Fibroblast of pulmonary artery (primary cell): ENCODE measurements at regions not wholly inside any gene's neighbourhood (a gene's known extent, or its start where the extent isn't known, plus 50 kb on each side); places are given as distances from the start of the nearest gene placed in this dataset.

Experiments
- DNase-seq: peaks from one replicate; pipeline ENCODE4 v3.0.0-alpha.2; 2010; ENCODE audit warnings: low read depth
- H3K4me3 ChIP-seq: replicated peaks from 2 replicates; pipeline ENCODE4 v1.5.1; 2011; ENCODE audit warnings: low read depth, mild to moderate bottlenecking, control low read depth, low read length, moderate library complexity
- TF ChIP-seq, protein P1 (sequence below): IDR thresholded peaks from 2 replicates; pipeline ENCODE4 v1.5.1; 2011; ENCODE audit warnings: mild to moderate bottlenecking, control low read depth, low read length, inconsistent platforms; ENCODE audit errors: missing control alignments

DNA sequence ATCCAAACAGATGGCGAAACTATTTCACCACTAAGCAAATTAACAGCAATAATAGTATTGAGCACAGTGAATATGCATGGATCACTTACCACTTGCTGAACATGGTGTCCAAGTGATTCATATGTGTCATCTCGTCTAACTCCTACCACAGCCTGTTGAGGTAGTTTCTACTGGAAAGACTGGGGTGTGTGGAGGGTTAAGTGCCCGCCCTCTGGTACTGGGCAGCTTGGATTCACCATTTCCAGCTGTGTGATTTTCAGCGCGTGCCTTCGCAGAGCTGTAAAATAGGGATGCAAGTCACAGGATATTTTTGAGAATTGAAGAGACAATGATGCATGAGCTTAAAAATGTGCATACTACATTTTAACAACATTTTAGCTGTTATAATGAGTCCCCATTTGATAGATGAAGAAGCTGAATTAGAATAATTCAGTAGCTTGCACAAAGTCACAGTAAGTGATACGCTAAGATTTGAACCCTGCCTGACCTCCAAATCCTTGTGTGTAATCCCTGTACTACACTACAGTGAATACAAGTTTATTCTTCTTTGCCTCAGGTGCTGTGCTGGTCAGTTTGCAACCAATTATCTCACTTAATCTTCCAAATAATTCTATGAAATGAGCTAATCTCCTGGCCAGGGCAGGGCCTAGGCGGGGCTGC lies 75.2 kb upstream of the SIX2 start:
- TF ChIP-seq, protein P1, sequence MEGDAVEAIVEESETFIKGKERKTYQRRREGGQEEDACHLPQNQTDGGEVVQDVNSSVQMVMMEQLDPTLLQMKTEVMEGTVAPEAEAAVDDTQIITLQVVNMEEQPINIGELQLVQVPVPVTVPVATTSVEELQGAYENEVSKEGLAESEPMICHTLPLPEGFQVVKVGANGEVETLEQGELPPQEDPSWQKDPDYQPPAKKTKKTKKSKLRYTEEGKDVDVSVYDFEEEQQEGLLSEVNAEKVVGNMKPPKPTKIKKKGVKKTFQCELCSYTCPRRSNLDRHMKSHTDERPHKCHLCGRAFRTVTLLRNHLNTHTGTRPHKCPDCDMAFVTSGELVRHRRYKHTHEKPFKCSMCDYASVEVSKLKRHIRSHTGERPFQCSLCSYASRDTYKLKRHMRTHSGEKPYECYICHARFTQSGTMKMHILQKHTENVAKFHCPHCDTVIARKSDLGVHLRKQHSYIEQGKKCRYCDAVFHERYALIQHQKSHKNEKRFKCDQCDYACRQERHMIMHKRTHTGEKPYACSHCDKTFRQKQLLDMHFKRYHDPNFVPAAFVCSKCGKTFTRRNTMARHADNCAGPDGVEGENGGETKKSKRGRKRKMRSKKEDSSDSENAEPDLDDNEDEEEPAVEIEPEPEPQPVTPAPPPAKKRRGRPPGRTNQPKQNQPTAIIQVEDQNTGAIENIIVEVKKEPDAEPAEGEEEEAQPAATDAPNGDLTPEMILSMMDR, result no peak
- no peak for DNase-seq
- H3K4me3 ChIP-seq, result no peak overlapping the region

DNA sequence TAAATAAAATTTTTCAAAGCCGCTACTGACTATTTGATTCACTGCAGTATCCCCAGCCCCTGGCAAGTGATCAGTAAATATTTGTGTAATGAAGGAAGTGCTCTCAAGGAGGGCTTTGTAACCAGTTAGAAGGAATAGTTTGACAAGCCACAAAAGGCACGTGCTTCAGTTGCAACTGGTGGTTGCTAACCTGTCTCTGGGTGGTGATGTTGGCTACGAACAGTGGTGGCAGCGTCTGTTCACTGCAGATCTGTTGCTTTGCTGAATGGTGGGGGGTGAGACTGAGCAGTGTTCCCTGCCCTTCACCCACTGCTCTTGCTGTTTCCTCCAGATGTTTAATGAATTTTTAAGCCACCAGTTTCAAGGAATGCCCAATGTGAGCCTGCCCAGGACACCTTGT lies 73.9 kb upstream of the SIX2 start:
- TF ChIP-seq, protein P1, result no peak
- no peak for DNase-seq

DNA sequence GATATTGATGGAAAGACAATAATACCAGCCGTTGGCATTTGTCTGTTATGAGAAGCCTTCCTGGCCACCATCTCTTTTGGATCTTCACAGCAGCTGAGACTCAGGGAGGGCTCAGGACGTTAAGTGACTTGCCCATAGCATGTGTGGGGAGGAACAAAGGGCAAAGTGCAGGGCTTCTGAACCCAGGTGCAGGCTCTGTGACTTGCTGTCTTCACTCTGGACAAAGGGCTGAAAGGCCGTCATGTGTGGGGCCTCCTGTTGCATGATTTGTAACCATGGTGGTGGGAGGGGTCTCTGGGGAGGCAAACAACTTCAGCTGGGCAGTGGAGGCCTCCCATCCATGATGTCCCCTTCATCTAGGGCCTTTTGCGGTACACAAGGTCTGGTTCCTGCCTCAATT lies 65.5 kb upstream of the SIX2 start:
- no peak overlapping the region for H3K4me3 ChIP-seq
- DNase-seq, result no peak
- TF ChIP-seq, protein P1, result no peak

More for the DNA sequence above, 73.9 kb upstream of the SIX2 start:
- no peak overlapping the region for H3K4me3 ChIP-seq

DNA sequence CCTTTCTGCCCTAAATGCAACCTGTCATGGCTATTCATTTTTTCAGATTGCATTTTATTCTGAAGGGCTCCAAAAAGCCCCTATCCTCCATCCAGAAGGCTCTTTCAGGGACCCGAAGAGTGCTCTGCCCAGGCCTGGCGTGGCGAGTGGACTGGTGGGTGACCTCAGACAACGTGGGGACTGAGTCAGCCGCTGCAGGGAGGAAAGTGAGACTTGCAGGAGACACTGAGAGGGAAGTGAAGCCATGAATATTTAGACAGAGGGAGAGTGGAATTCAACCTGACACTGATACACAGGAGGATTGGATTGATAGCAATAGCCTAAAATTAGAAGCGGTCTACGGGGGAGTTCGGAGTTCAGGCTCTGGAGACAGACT lies 63.6 kb upstream of the SIX2 start:
- TF ChIP-seq, protein P1, result no peak
- no peak overlapping the region for H3K4me3 ChIP-seq
- no peak for DNase-seq

DNA sequence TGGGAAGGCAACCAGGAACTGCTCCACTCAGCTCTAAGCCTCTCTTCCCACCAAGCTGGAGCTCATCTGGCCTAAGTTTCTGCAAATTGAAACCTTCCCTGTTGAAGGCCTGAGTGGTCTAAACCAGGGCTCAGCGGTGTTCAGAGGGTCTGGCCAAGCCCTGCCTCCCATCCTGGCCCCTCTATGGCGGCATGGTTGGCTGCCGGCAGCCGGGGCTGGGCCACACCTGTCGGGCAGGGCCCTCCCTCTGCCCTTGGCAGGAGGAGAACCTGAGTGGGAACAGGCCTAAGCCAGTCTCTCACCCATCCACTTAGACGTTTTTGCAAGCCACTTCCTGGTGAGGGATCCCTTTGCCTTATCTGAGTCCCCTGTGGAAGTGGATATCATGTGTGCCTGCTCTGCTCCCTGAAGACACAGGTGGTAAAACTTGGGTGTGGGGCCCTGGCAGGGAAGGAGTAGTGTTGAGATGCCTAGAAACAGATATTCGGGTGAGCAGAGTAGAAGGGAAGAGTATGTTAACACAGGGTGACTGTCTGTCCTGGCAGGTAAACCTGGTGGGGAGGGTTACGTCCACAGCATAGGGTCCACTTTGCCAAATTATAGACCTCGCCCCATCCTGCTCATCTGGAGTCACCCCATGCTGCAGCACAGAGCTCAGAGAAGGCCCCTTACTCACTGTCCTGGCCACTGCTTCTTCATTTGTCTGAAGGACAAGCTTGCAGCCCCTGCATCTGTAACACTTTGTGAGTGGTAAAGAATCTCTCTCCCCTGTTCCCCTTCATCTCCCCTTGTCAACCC lies 63.0 kb upstream of the SIX2 start:
- no peak overlapping the region for H3K4me3 ChIP-seq
- TF ChIP-seq, protein P1, result no peak
- no peak for DNase-seq

DNA sequence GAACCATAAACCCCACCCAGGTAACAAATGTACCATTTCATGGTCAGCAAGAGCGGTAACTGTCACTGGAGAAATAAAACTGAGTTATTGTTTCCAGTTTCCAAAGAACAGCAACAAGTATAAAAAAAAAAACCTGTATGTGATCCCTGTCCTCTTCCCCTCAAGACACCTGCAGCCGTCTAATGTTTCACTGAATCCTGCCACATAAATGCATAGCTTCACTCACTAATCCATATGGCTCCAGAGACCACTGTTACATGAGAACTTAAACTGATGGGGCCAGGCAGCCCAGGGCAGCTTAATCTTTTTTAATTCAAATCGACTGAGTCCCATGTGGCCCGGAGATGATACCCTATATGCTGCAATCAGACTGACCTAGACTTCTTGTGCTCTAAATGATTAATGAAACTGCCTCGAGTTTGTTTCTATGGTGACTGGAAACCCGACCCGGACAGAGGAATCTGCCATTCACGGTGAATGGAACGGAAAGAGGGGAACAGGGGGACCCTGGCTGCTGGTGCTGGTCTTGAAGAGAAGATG lies 60.9 kb upstream of the SIX2 start:
- TF ChIP-seq, protein P1, result no peak
- H3K4me3 ChIP-seq, result no peak overlapping the region
- DNase-seq, result no peak

DNA sequence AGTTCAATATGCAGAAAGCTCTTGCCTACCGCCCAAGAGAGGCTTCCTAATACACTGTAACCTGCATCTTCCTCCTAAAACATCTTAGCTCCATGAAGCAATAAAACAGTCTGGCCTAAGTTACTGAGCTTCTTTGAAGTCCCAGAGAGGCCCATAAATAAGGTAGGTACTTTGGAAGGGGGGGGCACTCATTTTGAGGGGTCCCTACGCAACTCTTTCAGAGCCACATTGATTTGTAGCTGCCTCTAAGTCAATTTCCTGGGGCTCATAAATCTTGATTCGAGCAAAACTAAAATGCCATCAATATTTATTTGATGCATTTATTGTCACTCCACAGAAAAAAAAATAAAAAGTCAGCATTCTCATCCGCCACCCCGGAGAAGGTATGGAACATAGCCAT lies 60.4 kb upstream of the SIX2 start:
- no peak overlapping the region for H3K4me3 ChIP-seq
- DNase-seq, result no peak
- TF ChIP-seq, protein P1, result no peak
